ENCODE measurements at regions not wholly inside any gene's neighbourhood (a gene's known extent, or its start where the extent isn't known, plus 50 kb on each side); places are given as distances from the start of the nearest gene placed in this dataset.

DNA sequence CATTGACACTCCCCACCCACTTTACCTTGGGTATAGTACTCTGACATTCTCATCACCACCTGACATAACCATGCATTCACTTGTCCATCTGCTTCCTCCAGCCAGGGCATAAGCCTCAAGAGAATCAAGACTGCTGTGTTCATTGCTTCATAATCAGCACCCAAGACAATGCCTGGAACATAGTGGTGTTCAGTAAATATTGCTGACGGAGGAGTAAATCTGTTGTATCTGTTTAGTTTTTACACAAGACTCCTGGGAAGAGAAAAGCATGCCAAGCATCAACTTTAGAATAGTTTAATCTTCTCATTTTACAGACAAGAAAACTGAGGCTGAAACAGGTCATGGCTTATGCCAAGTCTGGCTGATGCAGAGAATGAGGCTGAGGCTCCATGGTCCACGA lies 173.9 kb upstream of the DUSP10 start:
- TF ChIP-seq EZH2phosphoT487 (IDR thresholded peaks at IDR 0.05; ENCODE audit: borderline replicate concordance, low read length), result no peak
- TF ChIP-seq, protein P1, sequence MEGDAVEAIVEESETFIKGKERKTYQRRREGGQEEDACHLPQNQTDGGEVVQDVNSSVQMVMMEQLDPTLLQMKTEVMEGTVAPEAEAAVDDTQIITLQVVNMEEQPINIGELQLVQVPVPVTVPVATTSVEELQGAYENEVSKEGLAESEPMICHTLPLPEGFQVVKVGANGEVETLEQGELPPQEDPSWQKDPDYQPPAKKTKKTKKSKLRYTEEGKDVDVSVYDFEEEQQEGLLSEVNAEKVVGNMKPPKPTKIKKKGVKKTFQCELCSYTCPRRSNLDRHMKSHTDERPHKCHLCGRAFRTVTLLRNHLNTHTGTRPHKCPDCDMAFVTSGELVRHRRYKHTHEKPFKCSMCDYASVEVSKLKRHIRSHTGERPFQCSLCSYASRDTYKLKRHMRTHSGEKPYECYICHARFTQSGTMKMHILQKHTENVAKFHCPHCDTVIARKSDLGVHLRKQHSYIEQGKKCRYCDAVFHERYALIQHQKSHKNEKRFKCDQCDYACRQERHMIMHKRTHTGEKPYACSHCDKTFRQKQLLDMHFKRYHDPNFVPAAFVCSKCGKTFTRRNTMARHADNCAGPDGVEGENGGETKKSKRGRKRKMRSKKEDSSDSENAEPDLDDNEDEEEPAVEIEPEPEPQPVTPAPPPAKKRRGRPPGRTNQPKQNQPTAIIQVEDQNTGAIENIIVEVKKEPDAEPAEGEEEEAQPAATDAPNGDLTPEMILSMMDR (conservative IDR thresholded peaks at IDR 0.05; ENCODE audit: low read depth, low read length), result no peak

All from PC-3 (cell line).